IPS-20b (cell line): ENCODE measurements at regions not wholly inside any gene's neighbourhood (a gene's known extent, or its start where the extent isn't known, plus 50 kb on each side); places are given as distances from the start of the nearest gene placed in this dataset.
"Not testable (repeated sequence)": the region's sequence is repeated elsewhere in the genome, so short reads cannot be mapped to it uniquely, and the experiment has no call there.

Experiments
- H3K27ac ChIP-seq: one replicate; pipeline ENCODE4 v1.5.1; 2013; ENCODE audit warnings: low read length
- H3K27me3 ChIP-seq: 2 replicates; pipeline ENCODE4 v1.6.1; 2013; ENCODE audit warnings: mild to moderate bottlenecking, low read length, inconsistent platforms; ENCODE audit not compliant: insufficient read depth
- H3K36me3 ChIP-seq: 2 replicates; pipeline ENCODE4 v1.6.1; 2013; ENCODE audit warnings: low read depth, mild to moderate bottlenecking, inconsistent platforms, low read length, moderate library complexity; ENCODE audit not compliant: insufficient read depth
- H3K4me1 ChIP-seq: 2 replicates; pipeline ENCODE4 v1.6.1; 2013; ENCODE audit warnings: mild to moderate bottlenecking, control low read depth, inconsistent platforms, low read length, moderate library complexity; ENCODE audit not compliant: insufficient read depth
- H3K4me3 ChIP-seq: 2 replicates; pipeline ENCODE4 v1.5.1; 2013; ENCODE audit warnings: mild to moderate bottlenecking, low read length, inconsistent platforms
- H3K9ac ChIP-seq: 2 replicates; pipeline ENCODE4 v1.6.1; 2013; ENCODE audit warnings: low read depth, mild to moderate bottlenecking, inconsistent platforms, low read length, moderate library complexity
- H3K9me3 ChIP-seq: 2 replicates; pipeline ENCODE4 v1.6.1; 2013; ENCODE audit warnings: mild to moderate bottlenecking, low read depth, low read length, inconsistent platforms; ENCODE audit not compliant: insufficient read depth

DNA sequence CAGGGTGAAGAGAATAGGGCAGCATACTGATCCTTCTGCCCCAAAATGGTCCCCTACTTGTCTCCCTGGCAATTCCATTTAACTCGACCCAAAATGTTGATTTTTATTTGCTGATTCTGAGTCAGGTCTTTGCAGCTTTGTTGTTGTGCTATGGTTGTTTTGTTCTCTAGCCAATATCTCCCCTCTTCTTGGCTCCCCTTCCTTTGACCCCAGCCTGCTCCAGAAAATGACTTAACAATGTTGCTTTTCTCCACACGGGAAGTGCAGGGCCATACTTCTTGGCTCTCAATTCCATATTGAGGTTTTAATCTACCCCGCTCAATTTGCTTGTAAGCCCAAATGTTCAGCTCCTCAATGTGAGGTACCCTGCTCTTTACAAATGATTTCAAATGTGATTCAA, 330.0 kb downstream of the RASEF start:
- no peak overlapping the region for H3K4me3 ChIP-seq
- no peaks in the 10 kb centered on the region for H3K9me3 ChIP-seq
- no peak overlapping the region for H3K27ac ChIP-seq
- H3K36me3 ChIP-seq = no peaks in the 10 kb centered on the region
- H3K4me1 ChIP-seq = peaks cover 41% of the 10 kb centered on the region
- no peak overlapping the region for H3K9ac ChIP-seq
- no peaks in the 10 kb centered on the region for H3K27me3 ChIP-seq

DNA sequence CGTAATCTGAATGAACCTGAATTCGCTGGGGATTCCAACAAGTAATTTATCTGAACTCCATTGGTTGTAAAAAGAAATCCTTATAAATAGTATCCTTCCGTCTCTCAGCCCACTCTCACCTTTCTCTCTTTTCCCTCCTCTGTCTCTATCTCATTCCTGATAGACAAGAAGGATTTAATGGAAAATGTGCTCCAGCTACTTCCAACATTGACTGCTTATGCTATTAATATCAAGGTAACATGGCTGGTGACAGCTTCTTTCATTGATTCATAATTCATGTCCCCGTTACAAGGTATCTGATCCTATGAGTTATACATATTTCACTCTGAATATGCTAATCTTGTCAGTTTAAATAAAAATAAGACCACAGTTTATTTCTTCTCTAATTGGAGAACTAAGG, 326.8 kb downstream of the RASEF start:
- Histone ChIP-seq H3K9me3 (no peaks in the 10 kb centered on the region), H3K27ac (no peak overlapping the region), H3K9ac (no peak overlapping the region), H3K4me3 (no peak overlapping the region), H3K4me1 (peaks cover 28% of the 10 kb centered on the region), H3K27me3 (no peaks in the 10 kb centered on the region), H3K36me3 (no peaks in the 10 kb centered on the region)

DNA sequence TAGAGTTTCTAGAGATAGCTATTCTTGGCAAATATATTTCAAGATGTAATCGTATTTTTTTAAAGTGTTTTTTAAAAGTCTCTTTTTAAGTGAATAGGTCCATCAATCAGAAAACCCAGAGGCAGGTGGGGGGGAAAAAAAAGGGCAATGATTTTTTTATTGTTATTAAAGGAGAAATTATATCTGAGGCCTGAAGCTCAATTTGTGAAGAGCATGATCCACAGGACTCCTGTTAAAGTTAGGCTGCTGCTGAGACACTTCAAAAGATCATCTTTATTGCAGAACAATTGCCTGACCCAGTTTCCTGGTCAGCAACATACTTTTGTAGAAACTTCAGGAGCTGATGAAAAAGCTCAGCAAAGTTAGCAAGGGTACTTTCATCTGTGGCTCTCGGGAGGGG, 326.2 kb downstream of the RASEF start:
- Histone ChIP-seq H3K27me3 (no peaks in the 10 kb centered on the region), H3K9ac (no peak overlapping the region), H3K9me3 (no peaks in the 10 kb centered on the region), H3K36me3 (no peaks in the 10 kb centered on the region), H3K4me1 (peaks cover 28% of the 10 kb centered on the region), H3K27ac (no peak overlapping the region), H3K4me3 (no peak overlapping the region)

DNA sequence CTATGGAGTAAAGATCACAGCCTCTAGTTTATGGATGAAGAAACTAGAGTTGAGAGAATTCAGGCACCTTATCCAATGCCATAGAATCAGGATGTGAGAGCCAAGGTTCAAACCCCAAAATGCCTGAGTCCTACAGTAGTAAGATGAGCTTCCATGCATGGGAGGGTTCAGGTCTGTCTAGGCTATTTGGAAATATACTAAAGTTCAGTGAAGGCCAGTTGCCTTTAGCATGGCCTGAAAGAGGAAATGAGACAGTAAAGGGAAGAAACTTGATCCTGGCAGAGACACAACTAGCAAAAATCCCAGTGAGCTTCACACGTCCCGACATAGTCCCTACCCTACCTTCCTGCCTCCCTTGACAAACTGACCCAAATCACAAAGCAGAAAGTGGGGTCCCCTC, 317.0 kb downstream of the RASEF start:
- Histone ChIP-seq H3K4me3 (no peak overlapping the region), H3K4me1 (peaks cover 10% of the 10 kb centered on the region; the same call in 1 of the 2 replicates), H3K27ac (no peak overlapping the region), H3K36me3 (no peaks in the 10 kb centered on the region), H3K9ac (no peak overlapping the region), H3K9me3 (no peaks in the 10 kb centered on the region), H3K27me3 (no peaks in the 10 kb centered on the region)

DNA sequence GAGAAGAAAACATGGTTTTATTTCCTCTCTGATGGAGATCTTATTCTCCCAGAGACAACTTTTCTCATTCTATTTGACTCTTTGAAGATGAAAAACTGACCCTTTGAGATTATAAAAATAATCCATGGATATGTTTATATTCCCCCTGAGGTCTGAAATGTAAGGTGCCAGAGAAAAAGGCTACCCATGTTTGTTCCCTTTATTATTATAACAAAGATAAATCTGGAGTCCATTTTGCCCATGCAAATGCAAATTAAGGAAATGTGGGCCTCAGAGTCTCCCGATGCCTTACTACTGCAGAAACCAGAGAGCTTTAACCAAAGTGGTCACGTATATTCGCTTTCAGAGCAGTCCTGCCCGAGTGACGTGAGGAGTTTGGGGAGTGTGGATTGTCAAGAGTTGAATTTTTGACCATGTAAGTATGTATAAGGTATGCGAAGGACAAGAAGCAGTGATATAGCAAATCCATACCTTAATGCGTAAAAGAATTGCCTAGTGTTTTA, 312.5 kb downstream of the RASEF start:
- Histone ChIP-seq H3K9me3 (no peaks in the 10 kb centered on the region), H3K36me3 (no peaks in the 10 kb centered on the region), H3K27me3 (no peaks in the 10 kb centered on the region), H3K4me1 (peaks cover 10% of the 10 kb centered on the region; the same call in 1 of the 2 replicates), H3K27ac (no peak overlapping the region), H3K9ac (no peak overlapping the region), H3K4me3 (no peak overlapping the region)

DNA sequence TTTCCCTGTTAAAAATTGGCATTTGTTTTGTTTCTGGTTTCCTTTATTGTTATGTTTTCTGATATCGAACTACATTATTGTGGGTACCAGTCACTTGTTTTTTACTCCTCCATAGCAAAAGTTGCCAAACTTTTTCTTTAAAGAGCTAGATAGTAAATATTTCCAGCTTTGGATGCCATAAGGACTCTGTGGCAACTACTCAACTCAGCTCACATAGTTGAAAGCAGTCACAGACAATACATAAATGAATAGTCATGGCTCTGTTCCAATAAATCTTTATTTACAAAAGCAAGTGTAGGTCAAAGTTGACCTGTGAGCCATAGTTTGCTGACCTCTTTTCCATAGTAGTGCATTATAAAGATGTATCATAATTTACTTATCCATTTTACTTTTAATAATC, 305.0 kb downstream of the RASEF start:
- H3K4me1 ChIP-seq = no peaks in the 10 kb centered on the region
- H3K4me3 ChIP-seq = no peak overlapping the region
- no peaks in the 10 kb centered on the region for H3K27me3 ChIP-seq
- H3K27ac ChIP-seq = no peak overlapping the region
- H3K36me3 ChIP-seq = no peaks in the 10 kb centered on the region; the same call in 1 of the 2 replicates
- H3K9me3 ChIP-seq = peaks cover 8% of the 10 kb centered on the region
- H3K9ac ChIP-seq = no peak overlapping the region

DNA sequence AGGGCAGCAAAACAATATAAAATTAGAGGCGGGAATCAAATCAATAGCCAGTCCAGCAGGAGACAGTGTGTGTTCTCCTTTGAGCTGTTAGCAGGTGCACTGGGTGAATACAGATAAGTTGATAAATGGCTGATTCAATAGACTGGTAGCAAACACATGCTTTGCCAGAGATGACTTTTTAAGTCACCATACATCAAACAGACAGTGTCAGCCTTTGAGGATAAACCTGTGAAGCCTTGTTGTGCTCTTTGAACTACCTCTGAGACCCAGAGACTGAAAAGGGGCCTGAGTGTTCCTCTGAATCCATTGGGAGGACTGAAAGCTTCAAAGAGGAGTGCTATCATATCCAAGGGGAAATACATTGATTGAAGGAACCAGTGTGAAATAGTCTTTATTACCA, 301.9 kb downstream of the RASEF start:
- no peak overlapping the region for H3K27ac ChIP-seq
- no peaks in the 10 kb centered on the region; the same call in 1 of the 2 replicates for H3K4me1 ChIP-seq
- H3K36me3 ChIP-seq = no peaks in the 10 kb centered on the region; the same call in 1 of the 2 replicates
- no peak overlapping the region for H3K9ac ChIP-seq
- no peak overlapping the region for H3K4me3 ChIP-seq
- H3K9me3 ChIP-seq = peaks cover 8% of the 10 kb centered on the region
- no peaks in the 10 kb centered on the region for H3K27me3 ChIP-seq

DNA sequence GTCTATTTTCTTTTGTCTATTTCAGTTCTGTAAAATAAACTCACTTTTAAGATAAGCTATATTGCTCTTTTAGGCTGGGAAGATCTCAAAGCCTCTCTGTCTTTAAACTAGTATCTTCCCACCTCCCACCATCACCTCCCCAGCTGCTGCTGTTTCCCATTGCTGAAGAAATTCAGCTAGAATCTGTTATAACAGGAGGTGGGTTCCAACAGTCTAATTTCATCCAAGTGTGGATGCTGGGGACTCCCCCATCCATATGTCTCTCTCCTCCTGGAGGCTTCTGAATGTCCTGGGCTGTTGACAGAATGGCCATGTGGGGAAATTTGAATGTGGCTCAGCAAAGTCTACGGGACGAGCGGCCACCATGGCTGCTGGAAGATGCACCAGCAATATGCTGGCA, 301.0 kb downstream of the RASEF start:
- Histone ChIP-seq H3K27ac (no peak overlapping the region), H3K36me3 (no peaks in the 10 kb centered on the region; the same call in 1 of the 2 replicates), H3K9ac (no peak overlapping the region), H3K4me3 (no peak overlapping the region), H3K4me1 (no peaks in the 10 kb centered on the region; the same call in 1 of the 2 replicates), H3K9me3 (peaks cover 8% of the 10 kb centered on the region), H3K27me3 (no peaks in the 10 kb centered on the region)

DNA sequence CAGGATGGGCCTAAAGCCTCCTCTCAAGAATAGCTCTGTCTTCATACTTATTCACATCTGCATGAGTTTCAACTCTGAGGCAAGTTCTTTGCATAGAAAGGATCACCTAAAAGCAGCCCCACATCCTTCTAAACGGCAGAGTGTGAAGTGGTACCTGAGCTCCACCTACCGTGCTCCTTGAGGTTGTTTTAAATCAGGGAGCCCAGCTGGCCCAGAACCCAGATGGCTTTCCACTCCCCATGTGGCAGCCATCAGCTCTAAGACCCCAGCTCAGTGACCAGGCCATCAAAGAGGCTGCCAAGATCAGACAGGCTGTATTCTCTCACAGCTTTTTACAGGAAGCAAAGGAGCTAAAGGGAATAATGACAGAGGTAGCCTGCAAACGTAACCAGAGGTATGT, 299.3 kb downstream of the RASEF start:
- H3K9me3 ChIP-seq = no peaks in the 10 kb centered on the region; the same call in 1 of the 2 replicates
- no peaks in the 10 kb centered on the region for H3K27me3 ChIP-seq
- H3K36me3 ChIP-seq = no peaks in the 10 kb centered on the region; the same call in 1 of the 2 replicates
- no peak overlapping the region for H3K4me3 ChIP-seq
- H3K9ac ChIP-seq = no peak overlapping the region
- no peaks in the 10 kb centered on the region; the same call in 1 of the 2 replicates for H3K4me1 ChIP-seq
- H3K27ac ChIP-seq = no peak overlapping the region

DNA sequence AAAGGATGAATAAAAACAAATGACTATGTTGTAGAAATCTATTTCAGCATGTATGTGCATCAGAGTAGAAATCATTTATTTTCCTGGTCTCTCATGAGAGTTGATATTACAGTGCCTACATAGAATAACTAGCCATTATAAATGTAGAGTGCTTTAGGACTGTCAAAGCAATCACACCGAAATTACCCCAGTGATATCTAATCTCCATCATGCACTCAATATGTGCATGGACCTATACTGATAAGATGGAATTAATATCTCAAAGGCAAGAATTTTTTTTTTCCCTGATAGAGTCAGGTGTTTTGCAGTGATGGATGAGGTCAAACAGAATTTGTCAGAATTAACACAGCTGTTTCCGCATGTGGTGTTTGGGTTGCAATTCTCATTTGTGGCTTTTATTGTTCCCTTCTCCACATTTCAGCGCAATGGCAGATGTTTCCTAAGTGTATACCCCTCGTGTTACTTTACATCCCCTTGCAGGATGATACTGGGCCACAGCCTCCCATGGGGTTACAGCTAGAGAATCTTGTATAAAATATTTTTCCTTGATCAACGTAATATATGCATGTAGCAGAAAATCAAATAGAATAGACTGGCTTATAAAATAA, 298.8 kb downstream of the RASEF start:
- H3K27ac ChIP-seq = no peak overlapping the region
- no peak overlapping the region for H3K9ac ChIP-seq
- H3K27me3 ChIP-seq = no peaks in the 10 kb centered on the region
- H3K36me3 ChIP-seq = no peaks in the 10 kb centered on the region; the same call in 1 of the 2 replicates
- H3K9me3 ChIP-seq = no peaks in the 10 kb centered on the region; the same call in 1 of the 2 replicates
- H3K4me1 ChIP-seq = no peaks in the 10 kb centered on the region; the same call in 1 of the 2 replicates
- H3K4me3 ChIP-seq = no peak overlapping the region

DNA sequence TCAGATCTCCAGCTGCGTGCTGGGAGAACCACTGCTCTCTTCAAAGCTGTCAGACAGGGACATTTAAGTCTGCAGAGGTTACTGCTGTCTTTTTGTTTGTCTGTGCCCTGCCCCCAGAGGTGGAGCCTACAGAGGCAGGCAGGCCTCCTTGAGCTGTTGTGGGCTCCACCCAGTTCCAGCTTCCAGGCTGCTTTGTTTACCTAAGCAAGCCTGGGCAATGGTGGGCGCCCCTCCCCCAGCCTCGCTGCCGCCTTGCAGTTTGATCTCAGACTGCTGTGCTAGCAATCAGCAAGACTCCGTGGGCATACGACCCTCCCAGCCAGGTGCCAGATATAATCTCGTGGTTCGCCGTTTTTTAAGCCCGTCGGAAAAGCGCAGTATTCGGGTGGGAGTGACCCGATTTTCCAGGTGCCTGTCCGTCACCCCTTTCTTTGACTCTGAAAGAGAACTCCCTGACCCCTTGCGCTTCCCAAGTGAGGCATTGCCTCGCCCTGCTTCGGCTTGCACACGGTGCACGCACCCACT, 288.2 kb downstream of the RASEF start:
- not testable (repeated sequence) for H3K4me3 ChIP-seq, H3K36me3 ChIP-seq, H3K27ac ChIP-seq

DNA sequence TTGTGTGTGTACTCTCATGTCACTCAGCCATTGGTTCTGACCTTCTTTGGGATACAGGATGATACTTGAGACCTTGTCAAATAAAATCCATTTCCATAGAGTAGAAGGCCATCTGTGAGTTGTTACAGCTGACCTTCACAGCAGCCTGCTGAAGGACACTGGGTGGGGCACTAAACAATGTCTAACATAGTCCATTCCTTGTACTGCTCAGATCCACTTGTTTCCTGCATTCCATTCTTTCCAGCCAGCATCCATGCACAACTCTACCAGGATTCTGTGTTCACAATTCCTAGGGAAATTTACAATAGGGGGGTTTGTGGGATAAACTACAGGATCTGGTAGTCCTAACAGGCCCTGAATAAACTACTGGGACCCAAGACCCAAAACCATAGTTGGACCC, 286.4 kb downstream of the RASEF start:
- no peak overlapping the region for H3K27ac ChIP-seq
- no peaks in the 10 kb centered on the region for H3K36me3 ChIP-seq
- H3K4me3 ChIP-seq = no peak overlapping the region
- no peaks in the 10 kb centered on the region for H3K27me3 ChIP-seq
- H3K4me1 ChIP-seq = 0 out of 2 replicates have a peak, but pooled peaks cover 5% of the 10 kb centered on the region
- H3K9me3 ChIP-seq = no peaks in the 10 kb centered on the region
- no peak overlapping the region for H3K9ac ChIP-seq

More for the DNA sequence above, 288.2 kb downstream of the RASEF start:
- H3K27me3 ChIP-seq, H3K4me1 ChIP-seq, H3K9ac ChIP-seq, H3K9me3 ChIP-seq: not testable (repeated sequence)
